EL (cell line): ENCODE measurements at regions not wholly inside any gene's neighbourhood (a gene's known extent, or its start where the extent isn't known, plus 50 kb on each side); places are given as distances from the start of the nearest gene placed in this dataset.

Experiments used
- DNase-seq: peaks from one replicate; pipeline ENCODE4 v3.0.0-alpha.2; 2016

GRCh38 chr12:63224396-63224795 lies 73.4 kb upstream of the AVPR1A start:
- no peak for DNase-seq

- no peak for DNase-seq
These were observed 72.1 kb upstream of the AVPR1A start for GRCh38 chr12:63223128-63223527.

- DNase-seq: no peak
These were observed 71.6 kb upstream of the AVPR1A start for GRCh38 chr12:63222582-63222981.

GRCh38 chr12:63220921-63221320 lies 69.9 kb upstream of the AVPR1A start:
- peak; percentile 0 for DNase-seq

- DNase-seq: no peak
These were observed 61.3 kb upstream of the AVPR1A start for GRCh38 chr12:63212316-63212715.

- no peak for DNase-seq
These were observed 58.0 kb upstream of the AVPR1A start for GRCh38 chr12:63208956-63209355.

GRCh38 chr12:63206909-63207308 lies 55.9 kb upstream of the AVPR1A start:
- peak; percentile 39 for DNase-seq

- no peak for DNase-seq
These were observed 55.5 kb upstream of the AVPR1A start for GRCh38 chr12:63206494-63206893.
